GM21723 (cell line): ENCODE measurements at regions not wholly inside any gene's neighbourhood (a gene's known extent, or its start where the extent isn't known, plus 50 kb on each side); places are given as distances from the start of the nearest gene placed in this dataset.

Experiments
- ATAC-seq: cut with Tn5 transposase; IDR thresholded peaks from one replicate; pipeline ENCODE4 v1.9.1; 2021; ENCODE audit warnings: mild to moderate bottlenecking, moderate library complexity; ENCODE audit not compliant: unreplicated experiment

DNA sequence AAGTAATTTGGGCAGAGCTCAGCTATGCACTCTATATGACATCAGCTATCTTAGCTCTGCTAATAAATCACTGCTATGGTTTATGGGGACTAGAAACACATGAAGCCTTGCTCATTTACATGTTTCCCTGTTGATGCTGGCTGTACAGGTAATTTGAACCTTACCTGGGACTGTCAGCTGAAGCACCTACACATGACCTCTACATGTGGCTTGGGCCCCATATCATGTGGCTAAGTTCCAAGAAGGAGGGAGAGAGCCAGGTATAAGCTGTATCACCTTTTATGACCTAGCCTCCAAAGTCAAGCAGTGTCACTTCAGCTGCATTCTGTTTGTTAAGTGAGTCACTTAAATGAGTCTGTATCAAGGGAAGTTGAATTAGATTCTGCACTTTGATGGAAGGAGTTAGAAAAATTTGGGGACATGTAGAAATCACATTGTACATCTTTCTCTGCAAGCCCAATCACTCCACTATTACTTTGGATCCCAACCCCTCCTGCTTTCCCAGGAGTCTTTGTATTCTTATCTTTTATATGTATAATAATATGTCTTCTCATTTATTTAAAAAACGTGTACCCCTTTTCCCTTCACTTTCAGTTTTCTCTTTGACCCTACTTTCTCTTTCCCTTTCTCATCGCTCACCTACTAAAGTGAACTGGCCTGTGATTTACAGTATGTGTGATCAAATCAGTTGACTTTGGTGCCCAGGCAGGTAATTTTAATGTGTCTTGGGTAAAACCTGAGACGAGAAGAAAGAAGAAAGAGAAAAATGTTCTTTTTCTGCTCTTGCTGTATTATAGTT, 53.4 kb upstream of the PRKACB start:
- ATAC-seq: peak; percentile 80

DNA sequence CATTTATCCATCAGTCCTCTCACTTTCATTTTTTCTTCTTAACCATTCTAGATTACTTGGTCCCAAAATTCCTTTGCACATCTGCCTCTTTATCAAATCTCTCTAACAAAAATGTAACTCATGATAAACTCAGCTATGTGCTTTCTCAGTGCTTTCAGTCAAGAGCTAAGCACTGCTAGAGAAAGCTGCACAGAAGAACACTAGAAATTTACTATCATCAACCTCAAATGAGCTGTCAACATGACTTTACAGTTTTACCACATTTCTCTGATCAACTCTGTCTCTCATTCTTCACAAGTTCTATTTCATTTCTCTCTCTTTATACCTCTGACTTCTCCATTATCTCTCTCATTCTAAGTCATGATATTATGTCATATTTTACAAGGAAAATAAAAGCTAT, 54.2 kb upstream of the PRKACB start:
- ATAC-seq: no peak

DNA sequence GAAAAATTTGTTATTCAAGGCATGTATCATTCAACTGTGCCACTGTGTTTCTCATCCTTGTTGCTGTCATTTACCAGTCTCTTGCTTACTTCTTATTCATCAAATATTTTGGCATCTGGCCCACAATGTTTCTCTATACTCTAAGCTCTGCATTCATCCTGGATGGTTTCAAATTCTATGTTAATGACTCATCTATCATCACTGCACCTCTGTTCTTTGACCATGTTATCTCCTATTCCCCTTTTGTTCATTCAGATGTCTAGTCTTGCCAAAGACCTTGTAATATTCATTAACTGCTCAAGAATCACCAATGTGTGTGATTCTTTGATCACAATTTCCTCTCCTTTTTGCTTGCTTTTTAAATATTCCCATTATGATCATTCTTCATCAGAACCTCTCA, 54.6 kb upstream of the PRKACB start:
- ATAC-seq: no peak

DNA sequence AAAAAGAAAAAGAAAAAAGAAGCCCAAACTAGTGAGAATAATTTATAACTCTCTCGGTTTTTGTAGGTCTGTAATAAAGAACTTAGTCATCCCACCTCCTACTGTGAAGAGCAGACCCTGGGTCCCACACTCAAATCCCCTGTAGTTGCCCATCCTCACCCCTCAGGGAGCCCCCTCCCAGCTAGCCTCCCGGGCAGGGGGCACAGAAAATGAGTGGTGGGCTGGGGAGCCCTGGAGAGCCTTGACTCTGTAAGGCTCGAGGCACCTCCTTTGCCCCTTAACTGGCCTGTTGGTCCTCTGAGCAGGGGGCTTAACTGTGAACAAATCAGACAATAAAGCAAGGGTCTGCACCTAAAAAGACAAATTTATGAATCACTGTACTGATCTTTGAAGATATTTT, 57.5 kb upstream of the PRKACB start:
- ATAC-seq: no peak

DNA sequence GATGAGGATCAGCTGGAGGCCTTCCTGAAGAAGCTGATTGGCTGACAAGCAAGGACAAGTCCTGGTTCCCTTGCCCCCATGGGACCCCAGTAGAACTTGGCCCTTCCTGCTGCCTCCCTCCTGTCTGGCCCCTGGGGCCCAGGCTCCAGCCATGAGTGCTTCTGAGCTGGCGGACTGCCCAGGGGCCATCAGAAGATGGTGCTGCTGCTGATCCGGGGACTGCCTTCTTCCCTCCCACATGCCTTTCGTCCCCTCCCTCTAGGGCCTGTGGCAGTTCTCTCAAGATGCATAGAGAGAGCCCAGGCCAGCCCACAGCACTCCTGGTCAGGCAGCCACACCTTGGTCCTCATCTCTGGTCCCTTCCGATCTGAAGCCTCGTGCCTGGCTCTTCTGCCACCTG, 57.9 kb upstream of the PRKACB start:
- no peak for ATAC-seq

DNA sequence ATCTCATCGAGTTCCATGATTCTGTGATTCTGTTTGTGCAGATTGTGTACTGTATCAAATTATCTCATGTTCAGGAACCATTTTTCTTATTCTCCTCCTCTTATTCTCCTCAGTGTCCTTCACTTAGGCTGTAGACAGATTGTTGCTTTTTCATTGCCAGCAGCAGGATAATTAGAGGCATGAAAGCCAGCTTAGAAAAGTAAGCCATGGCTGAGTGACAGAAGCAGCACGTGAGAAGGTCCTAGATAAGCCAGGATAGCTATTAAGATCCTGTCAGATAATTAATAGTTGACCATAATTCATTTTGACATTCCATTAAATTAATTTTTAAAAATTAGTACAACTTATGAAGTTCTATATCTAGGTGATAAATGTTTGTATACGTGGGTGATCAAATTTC, 60.8 kb upstream of the PRKACB start:
- ATAC-seq: no peak

DNA sequence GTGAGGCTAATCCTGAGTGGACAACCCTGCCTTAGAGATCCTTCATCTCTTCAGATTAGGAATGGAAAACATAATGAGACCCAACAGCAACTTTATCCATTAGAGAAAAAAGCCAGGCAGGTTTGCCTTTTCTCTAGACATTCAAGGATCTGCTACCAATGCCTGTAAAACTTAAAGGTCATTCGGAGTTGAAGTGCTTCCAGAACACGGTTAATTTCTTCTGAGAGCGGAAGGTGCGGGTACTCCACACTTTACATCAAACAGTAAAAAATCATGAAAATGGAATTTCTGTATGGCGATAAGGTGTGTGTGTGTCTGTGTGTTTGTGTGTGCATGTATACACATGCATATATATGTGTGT, 65.2 kb upstream of the PRKACB start:
- ATAC-seq: no peak

DNA sequence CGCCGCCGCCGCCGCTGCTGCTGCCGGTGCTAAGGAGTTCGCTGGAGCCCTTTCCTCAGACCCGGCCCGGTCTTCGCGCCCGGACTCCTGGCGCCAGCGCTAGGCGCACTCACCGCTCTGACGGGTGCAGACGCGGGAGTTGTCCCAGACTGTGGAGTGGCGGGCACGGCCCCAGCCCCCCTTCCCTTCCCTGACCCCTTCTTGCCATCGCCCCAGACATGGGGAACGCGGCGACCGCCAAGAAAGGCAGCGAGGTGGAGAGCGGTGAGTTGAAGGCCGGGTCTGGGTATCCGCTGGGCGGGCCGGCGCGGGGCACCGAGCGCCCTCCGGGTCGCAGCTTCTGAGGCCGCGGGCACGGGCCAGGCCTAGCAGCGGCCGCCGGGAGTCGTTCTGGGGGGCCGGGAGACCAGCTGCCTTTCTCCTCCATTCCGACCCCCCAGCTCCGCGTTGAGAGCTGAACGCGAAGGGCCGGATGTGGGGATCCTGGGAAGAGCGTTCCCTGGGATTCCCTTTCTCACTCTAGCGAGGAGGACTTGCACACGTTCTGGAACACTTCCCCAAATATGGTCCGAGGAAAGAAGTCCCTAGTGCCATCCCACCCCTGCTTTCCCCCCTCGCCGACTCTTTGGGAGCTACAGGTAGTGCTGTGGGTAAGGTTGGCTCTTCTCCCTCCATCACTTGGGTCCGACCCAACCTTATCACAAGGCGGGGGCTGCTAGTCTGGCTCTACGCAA, 65.8 kb upstream of the PRKACB start:
- peak; percentile 56 for ATAC-seq

DNA sequence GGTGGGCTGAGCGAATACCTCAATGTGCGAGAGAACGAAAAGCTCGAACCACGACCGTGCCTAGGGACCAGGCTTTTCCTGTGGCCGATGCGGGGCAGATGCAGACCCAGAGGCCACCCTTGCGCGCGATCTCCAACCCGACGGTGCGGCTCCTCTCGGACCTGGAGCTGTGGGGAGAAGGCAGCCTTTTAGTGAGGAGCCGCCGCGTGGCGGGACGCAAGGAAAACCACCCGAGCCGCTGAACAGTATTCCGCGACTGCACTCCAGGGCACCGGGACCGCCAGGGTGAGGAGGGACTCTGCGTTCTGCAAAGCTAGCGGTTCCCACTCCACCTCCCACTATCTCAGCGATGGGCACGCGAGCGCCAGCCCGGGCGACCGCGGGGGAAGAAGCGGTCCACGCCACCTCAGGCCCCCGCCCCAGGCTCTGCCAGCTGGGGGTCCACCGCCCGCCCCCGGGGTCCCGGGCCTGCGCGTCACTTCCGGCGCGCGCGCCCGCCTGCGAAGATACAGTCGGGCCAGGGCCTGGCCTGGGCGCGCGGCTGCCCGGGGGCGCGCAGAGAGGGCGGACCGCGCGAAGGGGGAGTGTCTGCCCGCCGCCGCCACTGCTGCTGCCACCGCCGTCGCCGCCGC, 66.5 kb upstream of the PRKACB start:
- ATAC-seq: peak; percentile 96

DNA sequence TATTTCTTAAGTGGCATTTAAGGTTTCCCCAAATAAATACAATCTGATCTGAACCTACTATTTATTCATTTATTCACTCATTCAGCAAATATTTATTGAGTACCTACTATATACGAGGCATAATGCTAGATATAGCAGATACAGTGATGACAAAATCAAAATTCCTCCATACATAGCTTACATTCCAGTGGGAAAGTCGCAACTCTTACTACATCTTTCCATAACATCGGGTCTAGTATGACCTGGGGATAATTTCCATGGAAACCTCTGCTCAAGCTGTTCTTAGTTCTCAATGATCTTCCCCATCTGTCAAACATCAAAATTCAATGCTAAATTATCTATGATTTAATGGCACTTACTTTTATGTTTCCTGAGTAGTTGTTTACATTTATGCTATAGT, 70.8 kb upstream of the PRKACB start:
- no peak for ATAC-seq

DNA sequence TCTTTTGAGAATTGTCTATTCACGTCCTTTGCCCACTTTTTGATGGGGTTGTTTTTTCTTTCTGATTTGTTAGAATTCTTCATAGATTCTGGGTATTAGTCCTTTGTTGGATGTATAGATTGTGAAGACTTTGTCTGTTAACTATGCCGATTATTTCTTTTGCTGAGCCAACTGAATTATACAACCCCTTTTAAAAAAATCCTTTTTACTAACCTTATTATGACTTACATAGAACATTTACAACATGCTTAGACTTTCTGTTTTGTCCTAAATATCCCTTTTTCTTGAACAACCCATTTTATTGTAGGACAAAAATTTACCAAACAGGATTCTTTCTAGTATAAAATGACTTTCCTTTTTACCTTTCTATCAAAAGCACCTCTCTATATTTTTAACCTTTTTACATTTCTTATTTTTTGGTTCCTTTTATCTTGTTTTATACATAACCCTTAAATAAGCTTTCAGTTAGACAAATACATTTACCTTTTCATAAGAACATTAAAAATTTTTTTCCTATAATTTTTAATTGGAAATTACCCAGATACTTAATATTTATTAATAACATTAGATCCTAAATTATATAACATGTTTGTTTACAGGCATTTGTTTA, 70.4 kb upstream of the TTLL7 start:
- ATAC-seq: no peak

DNA sequence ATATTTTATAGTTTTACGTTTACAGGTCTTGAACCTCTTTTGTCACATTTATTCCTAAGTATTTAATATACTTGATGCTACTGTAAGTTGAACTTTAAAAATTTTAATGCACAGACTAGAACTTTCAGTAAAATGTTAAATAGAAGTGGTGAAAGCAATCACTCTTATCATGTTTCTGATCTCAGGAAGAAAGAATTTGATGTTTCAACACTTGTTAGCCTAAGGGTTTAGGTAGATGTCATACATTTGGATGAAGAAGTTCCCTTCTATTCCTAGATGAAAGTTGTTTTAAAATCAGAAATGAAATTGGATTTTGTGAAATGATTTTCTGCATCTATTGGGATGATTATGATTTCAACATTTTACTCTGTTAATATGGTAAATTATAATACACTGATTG, 63.6 kb upstream of the TTLL7 start:
- ATAC-seq: no peak

DNA sequence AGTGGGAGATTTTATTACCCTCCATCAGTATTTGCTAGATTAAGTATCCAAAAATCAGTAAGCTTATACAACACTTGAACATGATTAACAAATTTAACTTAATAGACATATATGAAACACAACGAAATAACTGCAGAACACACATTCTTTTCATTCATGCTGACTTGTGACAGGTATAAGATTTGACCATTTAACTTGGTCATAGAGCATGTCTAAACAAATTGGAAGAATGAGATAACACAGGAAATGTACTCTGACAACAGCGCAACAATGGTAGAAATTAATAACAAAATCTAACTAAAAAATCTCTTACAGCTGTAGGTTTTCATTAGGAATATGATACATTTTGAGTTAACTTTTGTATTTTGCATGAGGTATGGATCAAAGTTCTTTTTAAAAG, 62.4 kb upstream of the TTLL7 start:
- no peak for ATAC-seq

DNA sequence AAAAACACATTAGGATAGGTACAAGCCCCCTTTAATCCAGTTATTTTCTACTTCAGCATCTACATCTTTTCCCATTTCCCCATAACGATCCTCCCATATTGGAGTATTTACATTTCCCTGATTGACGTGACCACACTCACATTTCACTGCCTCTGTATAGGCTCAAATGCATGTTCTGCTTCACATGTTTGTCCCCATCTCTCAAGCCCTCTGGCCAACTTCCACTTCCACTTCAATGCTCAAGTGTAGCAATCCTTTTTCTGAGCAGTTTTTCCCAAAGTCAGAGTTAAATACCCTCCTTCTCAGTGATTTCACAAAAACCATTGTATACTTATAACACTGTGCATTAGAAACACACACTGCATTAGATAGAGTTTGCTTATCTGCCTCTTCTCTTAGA, 61.8 kb upstream of the TTLL7 start:
- ATAC-seq: no peak

DNA sequence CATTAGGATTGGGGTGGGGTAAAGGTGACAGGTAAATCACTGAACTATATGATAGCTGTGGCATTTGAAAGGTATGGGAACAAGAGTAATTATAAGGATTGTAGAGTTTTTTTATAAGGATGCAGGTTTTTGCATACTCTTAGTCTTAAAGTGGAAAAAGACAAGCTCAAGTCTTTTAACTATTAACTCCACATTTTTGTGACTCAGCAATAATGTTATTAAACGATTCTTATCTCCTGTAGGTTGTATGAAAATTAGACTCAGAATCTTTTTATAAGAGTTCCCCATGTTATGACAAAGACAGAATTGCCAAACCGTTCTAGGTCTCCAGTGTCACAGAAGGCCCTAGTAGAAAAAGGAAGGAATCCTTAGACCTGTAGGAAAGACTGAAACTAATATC, 49.9 kb upstream of the TTLL7 start:
- no peak for ATAC-seq
